GM23338 (cell line): ENCODE measurements at regions not wholly inside any gene's neighbourhood (a gene's known extent, or its start where the extent isn't known, plus 50 kb on each side); places are given as distances from the start of the nearest gene placed in this dataset.

Source experiments
- ATAC-seq: fragments of 200-7000 bp; cut with Tn5 transposase; 3 replicates; pipeline ENCODE4 v1.9.1; 2020
- DNase-seq: peaks from one replicate; pipeline ENCODE4 v3.0.0-alpha.2; 2015; ENCODE audit warnings: low spot score
- H2AFZ ChIP-seq: fragments of 200-600 bp; sonication (generic); 2 replicates; pipeline ENCODE4 v1.8.0; 2016; ENCODE audit warnings: antibody characterized with exemption, mild to moderate bottlenecking, moderate library complexity
- H3F3A ChIP-seq: fragments of 200-600 bp; sonication (generic); replicated peaks from 2 replicates; pipeline ENCODE4 v1.8.0; 2017; ENCODE audit warnings: antibody characterized with exemption, mixed run types, low read depth
- H3K27ac ChIP-seq: fragments of 200-600 bp; sonication (generic); 2 replicates; pipeline ENCODE4 v1.6.1; 2016; ENCODE audit warnings: low read depth
- H3K27me3 ChIP-seq: fragments of 200-600 bp; sonication (generic); 2 replicates; pipeline ENCODE4 v1.8.0; 2016; ENCODE audit warnings: mild to moderate bottlenecking, mixed run types, moderate library complexity; ENCODE audit not compliant: insufficient read depth
- H3K36me3 ChIP-seq: fragments of 200-600 bp; sonication (generic); 2 replicates; pipeline ENCODE4 v1.8.0; 2016; ENCODE audit warnings: mild to moderate bottlenecking; ENCODE audit not compliant: insufficient read depth
- H3K4me1 ChIP-seq: fragments of 200-600 bp; sonication (generic); 2 replicates; pipeline ENCODE4 v1.8.0; 2016; ENCODE audit warnings: mild to moderate bottlenecking, moderate library complexity; ENCODE audit not compliant: insufficient read depth
- H3K4me2 ChIP-seq: fragments of 200-600 bp; sonication (generic); 2 replicates; pipeline ENCODE4 v1.7.1; 2017; ENCODE audit warnings: mixed run types
- H3K4me3 ChIP-seq: fragments of 200-600 bp; sonication (generic); 2 replicates; pipeline ENCODE4 v1.6.1; 2016; ENCODE audit warnings: mixed run types
- H3K79me2 ChIP-seq: fragments of 200-600 bp; sonication (generic); replicated peaks from 2 replicates; pipeline ENCODE4 v1.8.0; 2017; ENCODE audit warnings: mild to moderate bottlenecking; ENCODE audit not compliant: insufficient read depth
- H3K9me2 ChIP-seq: fragments of 200-600 bp; sonication (generic); 2 replicates; pipeline ENCODE4 v1.8.0; 2017; ENCODE audit not compliant: insufficient read depth
- H4K20me1 ChIP-seq: fragments of 200-600 bp; sonication (generic); replicated peaks from 2 replicates; pipeline ENCODE4 v1.8.0; 2017; ENCODE audit warnings: mild to moderate bottlenecking; ENCODE audit not compliant: insufficient read depth
- H3K27ac Mint-ChIP-seq: 2 replicates; pipeline ENCODE4 v1.8.0; 2020; ENCODE audit warnings: inconsistent platforms, mild to moderate bottlenecking, moderate library complexity, mixed read lengths
- H3K27me3 Mint-ChIP-seq: 3 replicates; pipeline ENCODE4 v1.8.0; 2022; ENCODE audit warnings: low read depth, mild to moderate bottlenecking, moderate library complexity, mixed read lengths, inconsistent platforms; ENCODE audit not compliant: insufficient read depth, poor library complexity
- H3K36me3 Mint-ChIP-seq: 3 replicates; pipeline ENCODE4 v1.8.0; 2021; ENCODE audit warnings: low read depth, mild to moderate bottlenecking, inconsistent platforms, moderate library complexity, mixed read lengths
- H3K4me1 Mint-ChIP-seq: 3 replicates; pipeline ENCODE4 v1.8.0; 2020; ENCODE audit warnings: mild to moderate bottlenecking, inconsistent platforms, mixed read lengths
- H3K4me3 Mint-ChIP-seq: 3 replicates; pipeline ENCODE4 v1.8.0; 2021; ENCODE audit warnings: moderate library complexity, mild to moderate bottlenecking, inconsistent platforms, mixed read lengths
- H3K9me3 Mint-ChIP-seq: 3 replicates; pipeline ENCODE4 v1.8.0; 2020; ENCODE audit warnings: moderate library complexity, mild to moderate bottlenecking, inconsistent platforms, mixed read lengths
- CREB1 ChIP-seq: fragments of 250-450 bp; sonication (Bioruptor Pico); IDR thresholded peaks from 2 replicates; pipeline ENCODE4 v1.5.0; 2020; ENCODE audit warnings: low read depth, mild to moderate bottlenecking, moderate library complexity
- CTCF ChIP-seq, 2 experiments: fragments of 200-600 bp in 1 of 2; sonication (generic) in 1 of 2; conservative IDR thresholded peaks; 2 replicates each; pipeline versions ENCODE4 v1.5.1 to v1.6.1; 2016 to 2017; ENCODE audit warnings: antibody characterized with exemption in 2 of 2, low read depth in 2 of 2, mild to moderate bottlenecking in 2 of 2, moderate library complexity in 1 of 2
- ETS1 ChIP-seq: IDR thresholded peaks from 2 replicates; pipeline ENCODE4 v1.6.1; 2016; ENCODE audit warnings: antibody characterized with exemption
- EZH2 ChIP-seq: fragments of 200-600 bp; sonication (generic); IDR thresholded peaks from one replicate; pipeline ENCODE4 v1.8.0; 2017; ENCODE audit warnings: antibody characterized with exemption, mild to moderate bottlenecking, low read depth; ENCODE audit not compliant: unreplicated experiment
- EZH2phosphoT487 ChIP-seq: fragments of 200-600 bp; sonication (generic); IDR thresholded peaks from one replicate; pipeline ENCODE4 v1.8.1; 2018; ENCODE audit warnings: antibody characterized with exemption; ENCODE audit not compliant: unreplicated experiment
- JUNB ChIP-seq: IDR thresholded peaks from one replicate; pipeline ENCODE4 v1.6.1; 2016; ENCODE audit warnings: antibody characterized with exemption; ENCODE audit not compliant: unreplicated experiment
- POLR2AphosphoS5 ChIP-seq: IDR thresholded peaks from 2 replicates; pipeline ENCODE4 v1.6.1; 2016; ENCODE audit warnings: antibody characterized with exemption, low read depth
- REST ChIP-seq: IDR thresholded peaks from one replicate; pipeline ENCODE4 v1.6.1; 2018; ENCODE audit warnings: antibody characterized with exemption; ENCODE audit not compliant: unreplicated experiment
- STAT1 ChIP-seq: IDR thresholded peaks from one replicate; pipeline ENCODE4 v1.6.1; 2016; ENCODE audit warnings: antibody characterized with exemption; ENCODE audit not compliant: unreplicated experiment
- ZNF114 ChIP-seq: fragments of 250-450 bp; sonication (Bioruptor Pico); IDR thresholded peaks from 2 replicates; pipeline ENCODE4 v1.5.0; 2020; ENCODE audit warnings: mild to moderate bottlenecking, moderate library complexity
- ZNF331 ChIP-seq: fragments of 250-450 bp; sonication (Bioruptor Pico); IDR thresholded peaks from 2 replicates; pipeline ENCODE4 v1.5.0; 2020; ENCODE audit warnings: low read depth, mild to moderate bottlenecking, moderate library complexity
- ZNF462 ChIP-seq: fragments of 250-450 bp; sonication (Bioruptor Pico); IDR thresholded peaks from 2 replicates; pipeline ENCODE4 v1.5.0; 2020; ENCODE audit warnings: mild to moderate bottlenecking, moderate library complexity

GRCh38 chr4:178941975-178942374 lies 1499.7 kb upstream of the AGA start:
- Mint-ChIP-seq H3K4me1 (peaks cover 5% of the 10 kb centered on the region; the same call in 2 of the 3 replicates), H3K36me3 (no peaks in the 10 kb centered on the region), H3K27me3 (no peaks in the 10 kb centered on the region), H3K4me3 (no peak overlapping the region), H3K27ac (no peak overlapping the region), H3K9me3 (no peaks in the 10 kb centered on the region)
- Histone ChIP-seq H3F3A (no peaks in the 10 kb centered on the region), H3K27ac (no peak overlapping the region), H3K36me3 (no peaks in the 10 kb centered on the region), H2AFZ (no peak overlapping the region; the same call in 1 of the 2 replicates), H3K27me3 (no peaks in the 10 kb centered on the region), H3K79me2 (no peaks in the 10 kb centered on the region), H3K4me2 (no peak overlapping the region), H4K20me1 (no peaks in the 10 kb centered on the region), H3K4me3 (no peak overlapping the region), H3K9me2 (no peaks in the 10 kb centered on the region; the same call in 1 of the 2 replicates), H3K4me1 (no peaks in the 10 kb centered on the region)
- TF ChIP-seq STAT1 (no peak), JUNB (no peak), CREB1 (CRISPR knock-in tag) (no peak), POLR2AphosphoS5 (no peak), CTCF (conservative IDR thresholded peaks at IDR 0.05; ENCODE audit: low read depth in 2 of 2) (no peak), ZNF462 (CRISPR knock-in tag) (no peak), REST (no peak), ETS1 (no peak), ZNF331 (no peak), EZH2phosphoT487 (no peak), ZNF114 (no peak), EZH2 (no peak)
- peak; percentile 21 for DNase-seq
- peak; percentile 74 for ATAC-seq
